ENCODE measurements at regions not wholly inside any gene's neighbourhood (a gene's known extent, or its start where the extent isn't known, plus 50 kb on each side); places are given as distances from the start of the nearest gene placed in this dataset.

- Histone ChIP-seq H3K4me3 (ENCODE audit: low read depth in 2 of 2, low read length in 1 of 2) (no peak overlapping the region), H3K9me3 (no peaks in the 10 kb centered on the region), H3K9ac (no peak overlapping the region), H3K4me1 (ENCODE audit: control insufficient read depth in 1 of 2, insufficient read depth in 2 of 2, low read depth in 1 of 2, low read length in 1 of 2) (peaks cover 0 to 6% of the 10 kb centered on the region in 2 experiments; a peak in 2 of 4 replicates), H2AFZ (ENCODE audit: low read depth) (no peak overlapping the region), H3K9me2 (no peaks in the 10 kb centered on the region), H3K27me3 (ENCODE audit: insufficient read depth) (no peaks in the 10 kb centered on the region), H3K79me2 (ENCODE audit: insufficient read depth) (no peaks in the 10 kb centered on the region), H3K36me3 (replicated peaks in 1 of 2; ENCODE audit: control insufficient read depth in 1 of 2, insufficient read depth in 2 of 2, low read length in 1 of 2) (no peaks in the 10 kb centered on the region), H4K20me1 (ENCODE audit: insufficient read depth) (no peaks in the 10 kb centered on the region), H3K4me2 (no peak overlapping the region), H3K27ac (ENCODE audit: low read depth in 2 of 2, low read length in 1 of 2) (no peak overlapping the region), H3F3A (replicated peaks; ENCODE audit: insufficient read depth) (peaks cover 6% of the 10 kb centered on the region)
- TF ChIP-seq RXRA (IDR thresholded peaks at IDR 0.05; ENCODE audit: borderline replicate concordance, low read depth), result no peak
- no peak for TF ChIP-seq JUND (IDR thresholded peaks at IDR 0.05)
- TF ChIP-seq GATA2 (CRISPR knock-in tag; IDR thresholded peaks at IDR 0.05), result no peak
- TF ChIP-seq FOSL2 (IDR thresholded peaks at IDR 0.05; ENCODE audit: borderline replicate concordance, low read depth), result no peak
- TF ChIP-seq SIN3A (IDR thresholded peaks at IDR 0.05; ENCODE audit: borderline replicate concordance, low read depth, low read length), result no peak
- no peak for TF ChIP-seq ELF1 (IDR thresholded peaks at IDR 0.05)
- TF ChIP-seq EP300 (IDR thresholded peaks at IDR 0.05; ENCODE audit: borderline replicate concordance in 1 of 2, low read depth in 1 of 2, low read length in 1 of 2), result no peak
- no peak for TF ChIP-seq SMC3 (IDR thresholded peaks at IDR 0.05; ENCODE audit: low read depth, low read length)
- TF ChIP-seq, protein P1, sequence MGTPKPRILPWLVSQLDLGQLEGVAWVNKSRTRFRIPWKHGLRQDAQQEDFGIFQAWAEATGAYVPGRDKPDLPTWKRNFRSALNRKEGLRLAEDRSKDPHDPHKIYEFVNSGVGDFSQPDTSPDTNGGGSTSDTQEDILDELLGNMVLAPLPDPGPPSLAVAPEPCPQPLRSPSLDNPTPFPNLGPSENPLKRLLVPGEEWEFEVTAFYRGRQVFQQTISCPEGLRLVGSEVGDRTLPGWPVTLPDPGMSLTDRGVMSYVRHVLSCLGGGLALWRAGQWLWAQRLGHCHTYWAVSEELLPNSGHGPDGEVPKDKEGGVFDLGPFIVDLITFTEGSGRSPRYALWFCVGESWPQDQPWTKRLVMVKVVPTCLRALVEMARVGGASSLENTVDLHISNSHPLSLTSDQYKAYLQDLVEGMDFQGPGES (IDR thresholded peaks at IDR 0.05; ENCODE audit: low read depth, low read length), result no peak
- no peak for TF ChIP-seq RAD21 (IDR thresholded peaks at IDR 0.05; ENCODE audit: low read length)
- no peak for TF ChIP-seq FOXJ3 (CRISPR knock-in tag; IDR thresholded peaks at IDR 0.05)
- TF ChIP-seq CHD2 (IDR thresholded peaks at IDR 0.05; ENCODE audit: low read length, partially characterized antibody), result no peak
- TF ChIP-seq, protein P2, sequence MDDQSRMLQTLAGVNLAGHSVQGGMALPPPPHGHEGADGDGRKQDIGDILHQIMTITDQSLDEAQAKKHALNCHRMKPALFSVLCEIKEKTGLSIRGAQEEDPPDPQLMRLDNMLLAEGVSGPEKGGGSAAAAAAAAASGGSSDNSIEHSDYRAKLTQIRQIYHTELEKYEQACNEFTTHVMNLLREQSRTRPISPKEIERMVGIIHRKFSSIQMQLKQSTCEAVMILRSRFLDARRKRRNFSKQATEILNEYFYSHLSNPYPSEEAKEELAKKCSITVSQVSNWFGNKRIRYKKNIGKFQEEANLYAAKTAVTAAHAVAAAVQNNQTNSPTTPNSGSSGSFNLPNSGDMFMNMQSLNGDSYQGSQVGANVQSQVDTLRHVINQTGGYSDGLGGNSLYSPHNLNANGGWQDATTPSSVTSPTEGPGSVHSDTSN (IDR thresholded peaks at IDR 0.05), result no peak
- no peak for TF ChIP-seq GABPA (IDR thresholded peaks at IDR 0.05; ENCODE audit: low read depth)
- TF ChIP-seq, protein P3, sequence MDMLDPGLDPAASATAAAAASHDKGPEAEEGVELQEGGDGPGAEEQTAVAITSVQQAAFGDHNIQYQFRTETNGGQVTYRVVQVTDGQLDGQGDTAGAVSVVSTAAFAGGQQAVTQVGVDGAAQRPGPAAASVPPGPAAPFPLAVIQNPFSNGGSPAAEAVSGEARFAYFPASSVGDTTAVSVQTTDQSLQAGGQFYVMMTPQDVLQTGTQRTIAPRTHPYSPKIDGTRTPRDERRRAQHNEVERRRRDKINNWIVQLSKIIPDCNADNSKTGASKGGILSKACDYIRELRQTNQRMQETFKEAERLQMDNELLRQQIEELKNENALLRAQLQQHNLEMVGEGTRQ (IDR thresholded peaks at IDR 0.05; ENCODE audit: borderline replicate concordance, low read depth, low read length), result no peak
- ChIA-PET CTCF (no interaction called here), POLR2A (no interaction called here)
- 93% methylated on average over 20 of the region's 29 CpGs for WGBS (ENCODE audit: low lambda C conversion rate)
- DNase-seq, result no peak
Observed at GRCh38 chr9:91117474-91117891, 244.2 kb downstream of the AUH start.

DNA sequence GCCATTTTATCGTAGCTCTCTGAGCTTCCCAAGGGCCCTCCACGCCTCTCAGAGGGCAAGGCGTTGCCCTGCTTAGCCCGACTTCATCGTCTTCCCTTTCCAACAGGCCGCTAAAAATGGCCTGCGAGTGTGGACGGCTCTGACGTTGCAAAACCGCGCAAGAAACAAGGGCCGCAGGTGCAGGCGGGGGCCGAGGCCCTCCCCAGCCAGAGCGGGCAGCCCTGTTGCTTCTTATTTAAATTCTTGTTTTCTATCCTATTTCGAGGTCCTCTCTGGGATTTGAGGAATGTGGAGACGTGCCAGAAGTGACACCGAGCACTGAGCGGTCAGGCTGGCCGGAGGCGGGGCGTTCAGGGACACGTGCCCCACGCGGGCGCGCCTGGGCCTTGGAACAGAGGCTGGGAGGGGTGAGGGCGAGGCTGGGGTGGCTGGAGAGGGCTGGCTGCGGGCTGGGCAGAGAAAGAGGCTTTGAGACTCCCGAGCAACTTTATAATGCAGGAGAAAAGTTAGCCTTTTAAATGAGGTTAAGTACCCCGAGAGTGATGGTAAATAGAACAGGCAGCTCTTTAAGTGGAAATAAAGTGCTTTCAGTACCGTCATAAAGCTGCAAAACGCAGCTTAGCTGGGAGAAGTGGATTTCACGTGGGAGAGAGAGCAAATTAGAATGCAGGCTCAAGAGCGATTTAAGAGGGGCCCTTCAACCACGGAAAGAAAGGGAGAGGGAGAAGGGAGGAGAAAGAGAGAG, 243.6 kb downstream of the AUH start:
- no peak overlapping the region for H3K9ac ChIP-seq
- H3K4me1 ChIP-seq (ENCODE audit: control insufficient read depth in 1 of 2, insufficient read depth in 2 of 2, low read depth in 1 of 2, low read length in 1 of 2), result peaks cover 0 to 6% of the 10 kb centered on the region in 2 experiments; a peak in 2 of 4 replicates
- WGBS (ENCODE audit: low lambda C conversion rate), result 92% methylated on average over 36 of the region's 36 CpGs
- no peak for TF ChIP-seq TEAD4 (IDR thresholded peaks at IDR 0.05; ENCODE audit: borderline replicate concordance, insufficient read depth)
- no peak for TF ChIP-seq SMC3 (IDR thresholded peaks at IDR 0.05; ENCODE audit: low read depth, low read length)
- no peak for TF ChIP-seq RXRA (IDR thresholded peaks at IDR 0.05; ENCODE audit: borderline replicate concordance, low read depth)
- no peak for TF ChIP-seq RCOR1 (IDR thresholded peaks at IDR 0.05; ENCODE audit: low read length)
- TF ChIP-seq, protein P1 (IDR thresholded peaks at IDR 0.05; ENCODE audit: low read depth, low read length), result no peak
- no peak for TF ChIP-seq NFIC (IDR thresholded peaks at IDR 0.05; ENCODE audit: borderline replicate concordance)
- TF ChIP-seq TCF12 (IDR thresholded peaks at IDR 0.05), result no peak
- TF ChIP-seq POLR2AphosphoS5 (IDR thresholded peaks at IDR 0.05; ENCODE audit: low read depth, low read length), result no peak
- TF ChIP-seq, protein P2 (IDR thresholded peaks at IDR 0.05), result no peak
- no peak for TF ChIP-seq SIN3A (IDR thresholded peaks at IDR 0.05; ENCODE audit: borderline replicate concordance, low read depth, low read length)
- H3K27me3 ChIP-seq (ENCODE audit: insufficient read depth), result no peaks in the 10 kb centered on the region
- no peak overlapping the region for H2AFZ ChIP-seq (ENCODE audit: low read depth)
- H3K36me3 ChIP-seq (replicated peaks in 1 of 2; ENCODE audit: control insufficient read depth in 1 of 2, insufficient read depth in 2 of 2, low read length in 1 of 2), result no peaks in the 10 kb centered on the region
- no peaks in the 10 kb centered on the region for H3K9me3 ChIP-seq
- no peaks in the 10 kb centered on the region for H4K20me1 ChIP-seq (ENCODE audit: insufficient read depth)
- CTCF ChIA-PET, result no interaction called here
- no peak overlapping the region for H3K27ac ChIP-seq (ENCODE audit: low read depth in 2 of 2, low read length in 1 of 2)
- no peak for DNase-seq
- H3K79me2 ChIP-seq (ENCODE audit: insufficient read depth), result no peaks in the 10 kb centered on the region
- H3K4me2 ChIP-seq, result no peak overlapping the region
- POLR2A ChIA-PET, result no interaction called here
- no peaks in the 10 kb centered on the region for H3K9me2 ChIP-seq
- no peak overlapping the region for H3K4me3 ChIP-seq (ENCODE audit: low read depth in 2 of 2, low read length in 1 of 2)
- peaks cover 6% of the 10 kb centered on the region for H3F3A ChIP-seq (replicated peaks; ENCODE audit: insufficient read depth)
